ENCODE measurements at regions not wholly inside any gene's neighbourhood (a gene's known extent, or its start where the extent isn't known, plus 50 kb on each side); places are given as distances from the start of the nearest gene placed in this dataset.

- H3K36me3 ChIP-seq, result no peaks in the 10 kb centered on the region
- H3K4me1 ChIP-seq, result no peaks in the 10 kb centered on the region
- intact Hi-C loops (cut with DNase I; ENCODE audit: low total_unique reads), result no loop called here
- H3K27ac ChIP-seq, result no peak overlapping the region
- 63 to 71% (median 69%) methylated on average over 3 to 4 of the region's 4 CpGs for WGBS, 5 donors
- no peak for DNase-seq
- no peak overlapping the region for H3K4me3 ChIP-seq
- TF ChIP-seq, protein P1, sequence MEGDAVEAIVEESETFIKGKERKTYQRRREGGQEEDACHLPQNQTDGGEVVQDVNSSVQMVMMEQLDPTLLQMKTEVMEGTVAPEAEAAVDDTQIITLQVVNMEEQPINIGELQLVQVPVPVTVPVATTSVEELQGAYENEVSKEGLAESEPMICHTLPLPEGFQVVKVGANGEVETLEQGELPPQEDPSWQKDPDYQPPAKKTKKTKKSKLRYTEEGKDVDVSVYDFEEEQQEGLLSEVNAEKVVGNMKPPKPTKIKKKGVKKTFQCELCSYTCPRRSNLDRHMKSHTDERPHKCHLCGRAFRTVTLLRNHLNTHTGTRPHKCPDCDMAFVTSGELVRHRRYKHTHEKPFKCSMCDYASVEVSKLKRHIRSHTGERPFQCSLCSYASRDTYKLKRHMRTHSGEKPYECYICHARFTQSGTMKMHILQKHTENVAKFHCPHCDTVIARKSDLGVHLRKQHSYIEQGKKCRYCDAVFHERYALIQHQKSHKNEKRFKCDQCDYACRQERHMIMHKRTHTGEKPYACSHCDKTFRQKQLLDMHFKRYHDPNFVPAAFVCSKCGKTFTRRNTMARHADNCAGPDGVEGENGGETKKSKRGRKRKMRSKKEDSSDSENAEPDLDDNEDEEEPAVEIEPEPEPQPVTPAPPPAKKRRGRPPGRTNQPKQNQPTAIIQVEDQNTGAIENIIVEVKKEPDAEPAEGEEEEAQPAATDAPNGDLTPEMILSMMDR (IDR thresholded peaks at IDR 0.05), result no peak
- no peak for TF ChIP-seq EP300 (IDR thresholded peaks at IDR 0.05)
- TF ChIP-seq POLR2AphosphoS5 (IDR thresholded peaks at IDR 0.05), result no peak
- TF ChIP-seq POLR2A (IDR thresholded peaks at IDR 0.05), result no peak
- no peaks in the 10 kb centered on the region for H3K27me3 ChIP-seq
- H3K9me3 ChIP-seq, result peaks cover 0 to 48% (median 17%) of the 10 kb centered on the region in 4 donors
Measured at GRCh38 chrX:57848857-57849256, 61.4 kb downstream of the ZXDA start.

DNA sequence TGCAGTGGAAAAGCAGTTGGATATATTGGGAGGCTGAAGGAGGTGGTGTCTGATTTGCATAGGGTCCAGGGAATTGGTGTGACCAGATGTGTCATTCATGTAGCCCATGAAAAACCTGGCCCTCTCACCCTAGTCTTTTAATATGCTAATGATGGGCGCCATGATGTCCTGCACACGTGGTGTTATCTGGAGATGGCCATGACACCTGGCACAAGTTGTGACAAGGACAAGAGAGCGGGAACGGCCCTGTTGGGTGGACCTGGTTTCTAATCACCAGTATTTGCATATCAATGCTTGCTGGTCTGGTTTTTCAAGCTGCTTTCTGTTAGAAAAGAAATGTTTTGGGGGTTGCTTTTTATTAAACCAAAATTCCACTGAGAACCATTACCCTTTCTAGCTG, 87.4 kb downstream of the ZXDA start:
- H3K4me3 ChIP-seq, result no peak overlapping the region
- no peaks in the 10 kb centered on the region for H3K9me3 ChIP-seq
- intact Hi-C loops (cut with DNase I; ENCODE audit: low total_unique reads), result loop anchor here (5.0 kb wide), 1 partner anchor 109 kb away; no protein-coding TSS in a partner anchor
- no peaks in the 10 kb centered on the region for H3K36me3 ChIP-seq
- H3K27ac ChIP-seq, result no peak overlapping the region
- H3K27me3 ChIP-seq, result no peaks in the 10 kb centered on the region
- H3K4me1 ChIP-seq, result no peaks in the 10 kb centered on the region
- TF ChIP-seq POLR2AphosphoS5 (IDR thresholded peaks at IDR 0.05) (no peak), POLR2A (IDR thresholded peaks at IDR 0.05) (no peak), EP300 (IDR thresholded peaks at IDR 0.05) (no peak)
- TF ChIP-seq, protein P1 (IDR thresholded peaks at IDR 0.05), result no peak
- 23 to 65% (median 37%) methylated on average over 4 of the region's 4 CpGs for WGBS, 5 donors
- DNase-seq, result no peak

- WGBS, 5 donors, result 55 to 69% (median 62%) methylated on average over 8 of the region's 8 CpGs
- H3K27ac ChIP-seq, result no peak overlapping the region
Measured at GRCh38 chrX:57822398-57822797, 87.9 kb downstream of the ZXDA start.

DNA sequence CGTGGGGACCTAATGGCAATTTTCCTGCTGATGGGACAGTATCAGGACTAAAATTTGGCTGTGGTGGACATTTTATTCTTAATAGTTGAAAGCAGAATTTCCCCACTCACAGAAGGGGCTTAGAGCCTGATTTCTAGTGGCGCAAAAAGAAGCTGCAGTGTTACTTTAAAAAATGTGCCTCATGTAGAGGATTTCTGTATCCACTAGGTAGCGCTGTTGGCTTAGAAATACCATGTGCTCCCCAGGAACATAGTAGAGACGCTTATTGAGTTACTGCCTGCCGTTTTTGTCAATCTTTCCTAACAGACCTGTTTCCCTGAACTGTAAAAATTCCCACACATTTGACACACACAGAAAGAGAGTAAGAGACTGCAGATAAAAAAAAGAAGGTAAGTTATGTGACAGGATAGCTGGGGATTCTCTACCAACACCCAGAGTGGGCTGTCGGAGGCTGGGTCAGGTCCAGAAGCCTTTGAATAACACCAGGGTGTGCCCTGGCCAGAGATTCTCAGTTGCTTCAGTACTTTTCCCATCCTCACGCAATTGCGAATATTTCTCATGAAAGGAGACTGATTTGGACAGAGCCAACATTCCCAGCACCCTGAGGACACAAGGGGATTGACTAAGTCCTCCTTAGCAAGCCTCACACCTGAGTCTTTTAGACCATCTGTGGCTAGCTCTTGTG, 88.4 kb downstream of the ZXDA start:
- TF ChIP-seq, protein P1 (IDR thresholded peaks at IDR 0.05), result peak in 5 of 7 experiments; percentile 27 to 69 (median 52)
- TF ChIP-seq POLR2A (IDR thresholded peaks at IDR 0.05), result no peak
- TF ChIP-seq EP300 (IDR thresholded peaks at IDR 0.05), result no peak
- H3K4me3 ChIP-seq, result peak overlapping the region in 3 of 4 donors; percentile 7 to 10 (median 9)

More at GRCh38 chrX:57822398-57822797, 87.9 kb downstream of the ZXDA start:
- DNase-seq, result no peak
- TF ChIP-seq POLR2AphosphoS5 (IDR thresholded peaks at IDR 0.05) (no peak), EP300 (IDR thresholded peaks at IDR 0.05) (no peak), POLR2A (IDR thresholded peaks at IDR 0.05) (no peak)
- TF ChIP-seq, protein P1 (IDR thresholded peaks at IDR 0.05), result no peak
- intact Hi-C loops (cut with DNase I; ENCODE audit: low total_unique reads), result loop anchor here (5.0 kb wide), 1 partner anchor 110 kb away; no protein-coding TSS in a partner anchor
- Histone ChIP-seq H3K9me3 (no peaks in the 10 kb centered on the region), H3K4me1 (no peaks in the 10 kb centered on the region), H3K27me3 (no peaks in the 10 kb centered on the region), H3K36me3 (no peaks in the 10 kb centered on the region), H3K4me3 (peak overlapping the region in 3 of 4 donors; percentile 7 to 10 (median 9))

More for the DNA sequence above, 88.4 kb downstream of the ZXDA start:
- no peaks in the 10 kb centered on the region for H3K27me3 ChIP-seq
- H3K27ac ChIP-seq, result no peak overlapping the region
- WGBS, 5 donors, result 16 to 33% (median 21%) methylated on average over 6 to 8 of the region's 8 CpGs
- intact Hi-C loops (cut with DNase I; ENCODE audit: low total_unique reads), result loop anchor here (5.0 kb wide), 1 partner anchor 110 kb away; no protein-coding TSS in a partner anchor
- H3K36me3 ChIP-seq, result no peaks in the 10 kb centered on the region
- DNase-seq, result peak in 1 of 2 donors; percentile 67
- no peaks in the 10 kb centered on the region for H3K4me1 ChIP-seq
- H3K9me3 ChIP-seq, result no peaks in the 10 kb centered on the region
